B cell (primary cell): ENCODE measurements at regions not wholly inside any gene's neighbourhood (a gene's known extent, or its start where the extent isn't known, plus 50 kb on each side); places are given as distances from the start of the nearest gene placed in this dataset.

Experiments
- ATAC-seq: fragments of 200-7000 bp; cut with Tn5 transposase; one replicate; pipeline ENCODE4 v1.10.0; 2021; ENCODE audit warnings: low read depth, mild to moderate bottlenecking, moderate number of reproducible peaks, moderate library complexity
- CTCF ChIA-PET: fragments of 350-600 bp; sonication (Branson Sonifier 250); formaldehyde crosslinking; loops from one replicate; lab custom pipeline; 2021; ENCODE audit warnings: antibody characterized with exemption, inconsistent platforms; lab: Charles Lee
- POLR2A ChIA-PET: fragments of 350-600 bp; sonication (Branson Sonifier 250); formaldehyde crosslinking; loops from one replicate; lab custom pipeline; 2021; ENCODE audit warnings: antibody characterized with exemption; lab: Charles Lee
- DNase-seq: peaks from one replicate; pipeline ENCODE4 v3.0.0; 2013
- H2AFZ ChIP-seq: 2 replicates; pipeline ENCODE4 v1.6.1; 2012; ENCODE audit warnings: mild to moderate bottlenecking, low read depth, low read length; ENCODE audit not compliant: insufficient read depth, poor library complexity, severe bottlenecking
- H3K27ac ChIP-seq, 2 donors: 1 replicate in 1 of 2; 2 replicates in 1 of 2; pipeline ENCODE4 v1.5.1; 2012 to 2013; ENCODE audit warnings: low read length in 2 of 2, mild to moderate bottlenecking in 2 of 2, moderate library complexity in 1 of 2
- H3K27me3 ChIP-seq, 4 experiments: fragments of 200-600 bp in 1 of 4; sonication (generic) in 1 of 4; replicated peaks in 1 of 4; 1 replicate in 2 of 4; 2 replicates in 2 of 4; pipeline versions ENCODE4 v1.6.1 to v1.7.0; 2013 to 2016; ENCODE audit warnings: low read length in 3 of 4, mild to moderate bottlenecking in 2 of 4, mixed read lengths in 1 of 4, moderate library complexity in 1 of 4; ENCODE audit not compliant: insufficient read depth in 4 of 4, control insufficient read depth in 3 of 4; ENCODE audit errors: control extremely low read depth in 1 of 4
- H3K36me3 ChIP-seq, 2 experiments: replicated peaks in 1 of 2; 1 replicate in 1 of 2; 2 replicates in 1 of 2; pipeline versions ENCODE4 v1.6.1 to v1.7.1; 2013; ENCODE audit warnings: low read length in 1 of 2; ENCODE audit not compliant: insufficient read depth in 2 of 2, control insufficient read depth in 1 of 2; ENCODE audit errors: control extremely low read depth in 1 of 2, extremely low read depth in 1 of 2
- H3K4me1 ChIP-seq, 2 donors: fragments of 200-600 bp in 1 of 2; sonication (generic) in 1 of 2; 1 replicate in 1 of 2; 2 replicates in 1 of 2; pipeline versions ENCODE4 v1.5.1 to v1.6.1; 2013 to 2017; ENCODE audit warnings: low read length in 2 of 2; ENCODE audit not compliant: control insufficient read depth in 2 of 2, insufficient read depth in 2 of 2
- H3K4me2 ChIP-seq: replicated peaks from 2 replicates; pipeline ENCODE3; 2012; ENCODE audit warnings: mild to moderate bottlenecking, low read depth, low read length; ENCODE audit not compliant: poor library complexity, severe bottlenecking
- H3K4me3 ChIP-seq, 5 experiments: fragments of 200-600 bp in 1 of 5; sonication (generic) in 1 of 5; 1 replicate in 3 of 5; 2 replicates in 2 of 5; pipeline versions ENCODE4 v1.5.1 to v1.7.0; 2011 to 2016; ENCODE audit warnings: low read length in 4 of 5, mild to moderate bottlenecking in 4 of 5, low read depth in 2 of 5, control low read depth in 1 of 5, moderate library complexity in 1 of 5; ENCODE audit not compliant: insufficient read depth in 1 of 5; ENCODE audit errors: control extremely low read depth in 1 of 5, extremely low read depth in 1 of 5
- H3K79me2 ChIP-seq: fragments of 200-600 bp; sonication (generic); one replicate; pipeline ENCODE4 v1.6.0; 2016; ENCODE audit warnings: low read length; ENCODE audit not compliant: control insufficient read depth, insufficient read depth
- H3K9ac ChIP-seq: fragments of 200-600 bp; sonication (generic); 2 replicates; pipeline ENCODE4 v1.6.1; 2017; ENCODE audit warnings: mild to moderate bottlenecking, low read length, moderate library complexity
- H3K9me3 ChIP-seq, 3 donors: one replicate each; pipeline versions ENCODE4 v1.6.1 to v1.7.1; 2013; ENCODE audit warnings: low read length in 2 of 3; ENCODE audit not compliant: control insufficient read depth in 2 of 3, insufficient read depth in 1 of 3; ENCODE audit errors: control extremely low read depth in 1 of 3
- H4K20me1 ChIP-seq: 2 replicates; pipeline ENCODE4 v1.6.0; 2012; ENCODE audit warnings: mild to moderate bottlenecking, low read length; ENCODE audit not compliant: insufficient read depth, control insufficient read depth, poor library complexity, severe bottlenecking
- H3K27ac Mint-ChIP-seq: one replicate; pipeline ENCODE4 v1.8.0; 2021; ENCODE audit warnings: mixed read lengths
- H3K27me3 Mint-ChIP-seq: one replicate; pipeline ENCODE4 v1.8.0; 2021; ENCODE audit warnings: mixed read lengths
- H3K4me1 Mint-ChIP-seq: one replicate; pipeline ENCODE4 v1.8.0; 2021; ENCODE audit warnings: mixed read lengths
- H3K4me3 Mint-ChIP-seq: one replicate; pipeline ENCODE4 v1.8.0; 2021; ENCODE audit warnings: mixed read lengths
- H3K9me3 Mint-ChIP-seq: one replicate; pipeline ENCODE4 v1.8.0; 2022; ENCODE audit warnings: mixed read lengths; ENCODE audit not compliant: insufficient read depth
- CTCF ChIP-seq: fragments of 200-600 bp; IDR thresholded peaks from one replicate; pipeline ENCODE4 v1.8.0; 2022; ENCODE audit warnings: antibody characterized with exemption, mild to moderate bottlenecking
- EZH2 ChIP-seq: IDR thresholded peaks from 2 replicates; pipeline ENCODE4 v1.6.1; 2012; ENCODE audit warnings: borderline replicate concordance, low read depth, mild to moderate bottlenecking, moderate library complexity, low read length; ENCODE audit not compliant: insufficient read depth, poor library complexity, severe bottlenecking
- WGBS: methylation state at CpG from one replicate; pipeline ENCODE4 v1.1.5; 2013; ENCODE audit warnings: missing lambda C conversion rate; ENCODE audit not compliant: insufficient coverage; 5-methylcytosine and 5-hydroxymethylcytosine counted together
- intact Hi-C: fragments of 100-400 bp; cut with micrococcal nuclease; formaldehyde crosslinking; loops from one replicate; pipeline ENCODE4 v1.10.0; 2022

GRCh38 chr12:67080637-67081036, 188.5 kb upstream of the CAND1 start:
- ATAC-seq (no peak), DNase-seq (no peak)
- no peaks in the 10 kb centered on the region for H3K4me1 ChIP-seq
- CTCF ChIA-PET: no interaction called here
- H3K4me2 ChIP-seq: no peak overlapping the region
- TF ChIP-seq EZH2 (no peak), CTCF (no peak)
- no CpG with 5 or more reads among the region's 1 CpG for WGBS
- no peaks in the 10 kb centered on the region for H3K36me3 ChIP-seq
- H3K27ac Mint-ChIP-seq: no peak overlapping the region
- no peak overlapping the region for H3K27ac ChIP-seq
- H3K27me3 ChIP-seq: peaks cover 0 to 3% (median 1%) of the 10 kb centered on the region in 4 experiments
- H3K9ac ChIP-seq: no peak overlapping the region
- H4K20me1 ChIP-seq: no peaks in the 10 kb centered on the region
- H3K9me3 ChIP-seq: peaks cover 0 to 2% (median 0%) of the 10 kb centered on the region in 3 donors
- no peaks in the 10 kb centered on the region for H3K79me2 ChIP-seq
- intact Hi-C loops: no loop called here
- no peak overlapping the region for H3K4me3 Mint-ChIP-seq
- POLR2A ChIA-PET: no interaction called here
- peaks cover 30% of the 10 kb centered on the region for H3K27me3 Mint-ChIP-seq
- H2AFZ ChIP-seq: no peak overlapping the region
- H3K4me1 Mint-ChIP-seq: no peaks in the 10 kb centered on the region
- no peak overlapping the region for H3K4me3 ChIP-seq
- no peaks in the 10 kb centered on the region for H3K9me3 Mint-ChIP-seq

GRCh38 chr12:67082221-67082620, 186.9 kb upstream of the CAND1 start:
- H2AFZ ChIP-seq: no peak overlapping the region
- ATAC-seq: no peak
- ChIA-PET CTCF (interaction anchor here (0.6 to 0.7 kb wide), 2 partner anchors 119 to 1642 kb away, joined by 4 to 5 read pairs; no protein-coding TSS in a partner anchor), POLR2A (no interaction called here)
- no CpG with 5 or more reads among the region's 1 CpG for WGBS
- no peaks in the 10 kb centered on the region for H3K4me1 ChIP-seq
- Mint-ChIP-seq H3K4me1 (no peaks in the 10 kb centered on the region), H3K27me3 (peaks cover 28% of the 10 kb centered on the region), H3K27ac (no peak overlapping the region), H3K4me3 (no peak overlapping the region), H3K9me3 (no peaks in the 10 kb centered on the region)
- no peak overlapping the region for H3K9ac ChIP-seq
- TF ChIP-seq CTCF (no peak), EZH2 (no peak)
- no peak overlapping the region for H3K4me3 ChIP-seq
- no peaks in the 10 kb centered on the region for H3K36me3 ChIP-seq
- intact Hi-C loops: no loop called here
- H4K20me1 ChIP-seq: no peaks in the 10 kb centered on the region
- no peaks in the 10 kb centered on the region for H3K79me2 ChIP-seq
- peaks cover 0 to 3% (median 0%) of the 10 kb centered on the region in 4 experiments for H3K27me3 ChIP-seq
- H3K9me3 ChIP-seq: peaks cover 0 to 1% (median 0%) of the 10 kb centered on the region in 3 donors
- H3K27ac ChIP-seq: no peak overlapping the region
- no peak for DNase-seq
- H3K4me2 ChIP-seq: no peak overlapping the region
